Stimulated activated CD4-positive, alpha-beta T cell treated with anti-CD3 and anti-CD28 coated beads, Interleukin-12 subunit alpha, Interleukin-12 subunit beta, amount 100 ng/mL, for 48 hours (primary cell): ENCODE measurements at regions not wholly inside any gene's neighbourhood (a gene's known extent, or its start where the extent isn't known, plus 50 kb on each side); places are given as distances from the start of the nearest gene placed in this dataset.

Experiments
- DNase-seq, 3 donors: peaks; one replicate each; pipeline ENCODE4 v3.0.0-alpha.2; 2020; ENCODE audit warnings: low read depth in 2 of 3, low spot score in 1 of 3

DNA sequence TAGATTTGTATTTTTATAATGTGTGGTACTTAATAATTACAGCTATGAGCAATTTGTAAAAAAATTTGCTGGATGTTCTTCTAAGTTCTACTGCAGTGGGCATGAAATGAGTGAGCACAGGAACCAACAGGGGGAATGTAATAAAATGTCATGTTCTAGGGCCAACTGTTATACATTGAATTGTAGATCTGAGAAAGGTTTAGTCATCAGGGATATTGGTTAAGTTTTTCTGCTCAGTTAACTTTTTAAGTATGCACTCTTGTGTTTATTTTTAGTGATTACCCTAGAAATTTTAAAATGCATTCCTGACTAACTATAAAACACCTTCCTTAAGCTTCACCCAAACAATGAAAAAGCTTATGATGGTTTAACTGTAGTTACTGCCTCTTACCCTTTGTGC lies 101.8 kb downstream of the CAND1 start:
- DNase-seq, result no peak

- no peak for DNase-seq
Measured at GRCh38 chr12:67377021-67377420, 107.9 kb downstream of the CAND1 start.

- DNase-seq, result no peak
Measured at GRCh38 chr12:67377541-67377940, 108.4 kb downstream of the CAND1 start.

GRCh38 chr12:67382241-67382871 lies 113.2 kb downstream of the CAND1 start:
- no peak for DNase-seq

- DNase-seq, result no peak
Measured at GRCh38 chr12:67386869-67387565, 117.9 kb downstream of the CAND1 start.

DNA sequence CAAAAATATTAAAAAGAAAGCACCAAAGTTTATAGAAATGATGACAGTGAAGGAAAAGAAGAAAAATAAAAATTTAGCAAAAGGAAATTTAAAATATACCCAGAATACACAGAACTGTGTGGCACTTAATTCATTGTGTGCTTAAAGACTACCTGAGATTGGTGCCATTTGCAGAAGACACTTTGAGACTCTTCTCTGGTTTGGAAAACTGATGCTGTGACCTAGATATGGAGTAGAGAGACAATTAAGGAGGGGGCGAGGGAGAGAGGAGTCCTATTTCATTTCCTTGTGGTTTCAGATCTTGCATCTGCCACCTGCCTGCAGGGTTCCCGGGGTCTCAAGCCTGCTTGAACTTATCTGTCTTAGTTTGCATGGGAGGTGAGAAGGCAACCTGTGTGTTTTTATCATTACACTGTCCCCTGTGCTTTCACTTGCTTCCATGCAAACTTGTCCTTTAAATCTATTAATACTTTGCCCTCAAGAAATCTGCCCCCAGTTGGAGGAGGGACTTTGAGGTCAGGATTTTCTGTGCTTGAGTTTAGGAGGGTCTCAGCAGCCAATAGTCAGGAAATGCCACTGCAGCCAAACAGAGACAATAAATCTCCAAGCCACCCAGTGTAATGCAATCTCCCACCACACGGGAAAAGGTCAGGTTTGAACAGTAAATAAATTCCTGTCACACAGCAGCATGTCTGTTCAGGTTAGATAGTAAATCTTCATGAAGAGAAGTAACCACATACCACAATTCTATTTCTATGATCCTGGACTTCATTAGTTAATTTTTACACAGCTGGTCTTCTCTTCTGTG lies 119.4 kb downstream of the CAND1 start:
- DNase-seq, result no peak

DNA sequence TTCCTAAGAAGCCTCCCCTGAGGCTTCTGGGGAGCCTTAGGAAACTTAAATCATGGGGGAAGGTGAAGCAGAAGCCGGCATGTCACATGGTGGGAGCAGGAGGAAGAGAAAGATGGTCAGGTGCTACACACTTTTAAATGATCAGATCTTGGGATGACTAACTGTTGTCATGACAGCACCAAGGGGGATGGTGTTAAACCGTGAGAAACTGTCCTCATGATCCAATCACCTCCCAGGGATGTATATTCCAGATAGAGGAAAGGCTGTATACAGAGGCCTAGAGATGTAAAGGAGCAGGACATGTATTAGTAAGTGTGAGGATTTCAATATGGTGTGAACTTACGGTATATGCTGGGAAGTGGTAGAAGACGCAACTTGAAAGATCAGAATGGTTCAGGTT lies 121.1 kb downstream of the CAND1 start:
- DNase-seq, result no peak

DNA sequence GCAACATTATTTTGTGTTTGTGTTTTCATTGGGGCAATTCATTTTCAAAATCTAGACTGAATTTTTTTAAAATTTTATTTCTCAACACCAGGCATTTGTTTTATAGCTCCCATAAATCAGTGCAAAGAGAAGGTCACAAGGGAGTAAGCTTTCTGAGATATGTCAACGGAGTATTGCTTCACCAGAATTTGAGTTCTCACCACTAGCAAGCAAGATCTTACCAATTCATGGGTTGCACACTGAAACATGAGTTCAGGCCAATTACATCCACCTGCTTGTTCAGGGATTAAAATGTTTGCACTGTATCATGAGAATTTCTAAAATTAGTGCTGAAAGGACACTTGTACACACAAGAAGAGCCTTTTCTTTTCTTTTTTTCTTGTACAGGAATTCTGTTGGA lies 121.9 kb downstream of the CAND1 start:
- no peak for DNase-seq

GRCh38 chr12:67391656-67392055 lies 122.5 kb downstream of the CAND1 start:
- DNase-seq, result no peak

DNA sequence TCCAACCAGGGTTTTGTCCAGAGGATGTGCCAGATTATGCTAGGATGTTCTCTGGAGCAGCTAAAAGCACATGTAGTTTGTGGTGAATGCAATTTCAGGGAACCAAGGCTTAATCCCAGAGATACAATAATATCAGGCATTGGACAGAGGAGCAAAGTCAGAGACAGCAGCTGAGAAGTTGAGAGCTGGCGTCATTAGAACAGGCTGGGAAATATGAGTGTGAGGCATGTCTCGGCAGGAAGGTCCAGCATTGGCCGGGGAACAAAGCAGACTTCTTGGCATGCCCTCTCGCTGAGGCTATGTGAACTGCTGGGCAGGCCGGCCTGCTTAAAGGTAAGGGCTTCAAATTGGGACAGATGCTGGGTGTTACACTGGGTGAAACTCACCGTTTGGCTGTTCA lies 125.4 kb downstream of the CAND1 start:
- DNase-seq, result no peak

DNA sequence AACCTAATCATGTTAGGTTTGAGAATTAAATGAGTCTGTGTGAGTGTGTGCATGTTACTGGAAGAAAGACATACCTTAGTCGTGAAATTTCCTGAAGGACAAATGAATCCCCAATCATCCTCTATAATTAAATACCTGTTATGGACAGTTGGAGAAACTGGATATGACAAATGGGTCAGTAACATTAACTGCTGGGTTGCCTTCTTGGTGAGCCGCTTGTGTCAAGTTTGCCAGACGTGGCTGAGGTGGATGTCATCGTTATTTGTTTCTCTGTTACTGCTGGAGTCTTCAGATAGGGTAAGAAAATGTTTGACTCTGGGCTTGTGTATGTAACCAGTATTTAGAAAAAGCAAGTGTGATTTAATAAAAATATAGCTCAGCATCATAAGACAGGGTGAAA lies 131.6 kb downstream of the CAND1 start:
- no peak for DNase-seq

DNA sequence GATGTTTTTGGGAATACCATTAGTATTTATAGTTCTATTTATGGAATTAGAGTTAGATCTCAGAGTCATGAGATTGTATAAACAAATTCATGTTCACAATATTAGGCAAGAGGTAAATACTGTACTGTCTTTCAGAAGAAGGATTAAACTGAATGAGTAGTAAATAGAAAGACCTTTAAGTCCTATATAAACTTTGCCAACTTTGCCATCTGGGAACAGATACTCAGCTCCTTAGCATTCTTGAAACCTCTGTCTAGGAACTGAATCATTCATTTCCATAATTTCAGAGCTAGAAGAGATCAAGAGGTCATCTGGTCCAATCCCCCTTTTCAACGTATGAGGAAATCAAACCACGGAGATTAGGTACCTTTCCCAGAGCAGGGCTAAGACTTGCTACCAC lies 141.1 kb downstream of the CAND1 start:
- no peak for DNase-seq

DNA sequence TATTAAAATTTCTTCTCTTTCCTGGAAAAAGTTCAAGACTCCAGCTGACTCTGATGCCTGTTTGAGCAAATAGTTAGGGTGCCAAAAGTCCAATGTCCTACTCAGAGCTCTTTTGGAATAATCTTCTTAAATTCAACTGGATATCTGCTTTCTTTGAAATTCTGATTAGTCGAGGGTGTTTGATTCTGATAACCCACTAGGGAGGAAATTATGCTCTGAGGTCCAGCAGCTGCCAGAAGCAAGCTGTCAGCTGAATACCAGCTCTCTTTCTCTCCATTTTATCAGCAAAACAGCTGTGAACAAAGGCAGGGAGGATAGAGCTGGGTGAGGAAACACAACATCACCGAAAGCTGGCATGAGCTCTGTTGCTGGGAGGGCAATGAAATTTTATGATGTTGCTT lies 141.5 kb downstream of the CAND1 start:
- DNase-seq, result no peak

GRCh38 chr12:67411562-67411961 lies 142.4 kb downstream of the CAND1 start:
- no peak for DNase-seq

DNA sequence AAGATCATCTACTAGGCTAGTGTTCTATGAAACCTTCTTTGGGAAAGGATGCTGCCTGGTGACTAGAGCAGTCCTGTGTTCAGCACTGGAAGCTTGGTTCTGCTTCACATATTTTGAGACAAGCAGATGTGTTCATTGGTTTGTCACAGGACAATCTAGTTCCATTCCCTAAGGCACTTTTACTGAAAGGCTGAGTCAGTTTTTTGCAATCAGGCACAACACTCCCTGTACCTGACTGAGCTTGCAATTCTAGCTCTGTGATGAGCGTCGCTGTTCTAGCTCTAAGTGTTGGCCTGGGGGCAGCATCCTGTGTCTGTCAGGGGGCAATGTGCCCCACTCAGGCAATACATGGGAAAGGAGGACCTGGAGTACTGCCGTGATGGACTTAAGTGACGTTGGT lies 144.4 kb downstream of the CAND1 start:
- no peak for DNase-seq

DNA sequence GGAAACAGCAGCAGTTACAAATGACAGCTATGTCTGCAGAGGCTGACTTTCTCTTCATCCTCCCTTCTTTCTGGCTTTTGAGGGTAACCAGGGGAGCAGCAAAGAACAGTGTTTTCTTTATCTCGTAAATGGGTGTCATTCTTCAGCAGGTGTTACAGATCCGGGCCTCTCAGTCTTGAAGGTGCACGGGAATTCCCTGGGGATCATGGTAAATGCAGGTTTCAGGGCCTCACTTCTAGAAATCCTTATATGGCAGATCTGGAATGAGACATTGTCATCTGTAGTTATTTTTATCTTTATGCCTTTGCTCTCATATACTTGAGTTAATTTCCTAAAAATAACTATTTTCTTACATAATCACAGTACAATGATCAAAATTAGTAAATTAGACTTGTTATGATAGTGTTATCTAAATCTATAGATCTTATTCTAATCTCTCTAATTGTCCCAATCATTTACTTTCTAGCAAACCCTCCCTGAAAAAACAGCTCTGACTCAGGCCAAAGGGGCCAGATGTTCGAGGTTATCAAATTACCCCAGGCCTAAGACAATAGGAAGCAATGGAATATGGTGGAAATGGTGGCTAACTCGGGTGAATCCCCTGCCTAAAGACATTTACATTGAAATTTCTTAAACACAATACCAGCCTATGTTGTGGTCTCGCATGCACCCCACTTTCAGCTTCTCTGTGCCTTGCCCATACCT lies 145.0 kb downstream of the CAND1 start:
- no peak for DNase-seq

DNA sequence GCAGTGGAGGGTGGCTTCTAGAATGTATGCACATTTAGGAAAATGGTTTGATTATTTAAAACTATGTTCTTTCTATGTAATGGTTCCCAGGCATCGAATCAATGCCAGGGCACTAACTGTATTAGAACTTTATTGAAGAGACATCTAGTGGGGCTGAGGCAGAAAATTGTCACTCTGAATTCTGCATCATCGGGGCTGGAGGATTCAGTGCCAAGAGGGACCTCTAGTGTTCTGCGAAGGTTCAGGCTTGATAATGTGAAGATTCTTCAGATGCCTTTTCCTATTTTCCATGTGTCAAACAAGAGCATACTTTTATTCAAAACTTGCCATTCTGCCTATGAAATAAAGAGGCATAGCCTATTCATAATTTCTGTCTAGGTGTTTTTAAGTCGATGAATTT lies 146.3 kb downstream of the CAND1 start:
- no peak for DNase-seq

GRCh38 chr12:67419810-67420209 lies 150.7 kb downstream of the CAND1 start:
- DNase-seq, result no peak

DNA sequence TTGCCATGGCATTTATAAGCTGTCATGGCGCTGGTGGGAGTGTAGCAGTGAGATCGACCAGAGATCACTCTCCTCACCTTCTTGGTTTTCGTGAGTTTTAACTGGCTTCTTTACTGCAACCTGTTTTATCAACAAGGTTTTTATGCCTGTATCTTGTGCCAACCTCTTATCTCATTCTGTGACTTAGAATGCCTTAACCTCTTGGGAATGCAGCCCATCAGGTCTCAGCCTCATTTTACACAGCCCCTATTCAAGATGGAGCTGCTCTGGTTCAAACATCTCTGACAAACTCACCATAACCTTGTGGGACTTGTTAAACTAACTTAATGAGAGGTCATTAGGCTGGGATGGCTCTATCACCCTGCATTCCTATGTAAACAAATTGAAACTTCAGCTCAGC lies 151.3 kb downstream of the CAND1 start:
- DNase-seq, result no peak

DNA sequence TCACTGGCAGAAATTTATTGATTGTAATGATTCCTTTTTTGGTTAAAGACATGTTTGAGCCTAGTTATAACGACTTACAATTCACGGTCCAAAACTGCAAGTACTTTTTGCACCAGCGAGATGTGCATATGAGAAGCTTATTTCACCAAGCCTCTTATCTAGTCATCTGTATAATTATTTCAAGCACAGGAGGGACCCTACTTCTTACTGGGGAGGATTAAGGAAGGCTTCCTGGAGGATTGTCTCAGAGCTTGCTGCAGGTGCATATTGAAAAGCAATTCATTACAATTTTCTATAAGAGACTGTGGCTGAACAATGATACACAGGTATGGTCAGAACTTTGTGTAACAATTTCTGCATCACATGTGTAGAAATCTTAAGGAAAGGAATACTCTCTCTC lies 152.9 kb downstream of the CAND1 start:
- no peak for DNase-seq

DNA sequence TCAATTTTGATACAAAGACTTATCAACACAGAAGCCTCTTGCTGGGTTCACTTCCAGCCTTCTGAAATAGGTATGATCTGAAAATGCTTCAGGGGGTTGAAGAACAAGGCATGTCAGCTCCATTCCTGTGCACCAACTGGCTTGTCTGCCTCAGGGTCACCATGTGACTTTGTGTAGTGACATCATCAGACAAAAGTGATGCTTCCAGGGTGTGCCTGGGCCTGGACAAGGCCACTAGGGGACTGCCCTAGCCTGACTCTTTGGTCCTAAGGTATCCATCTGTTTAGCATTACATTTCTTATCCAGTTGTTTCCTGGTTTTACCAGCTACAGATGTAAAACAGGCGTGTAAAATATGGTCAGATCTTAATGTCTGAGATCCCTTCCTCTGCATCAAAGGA lies 155.6 kb downstream of the CAND1 start:
- DNase-seq, result no peak

- no peak for DNase-seq
Measured at GRCh38 chr12:67425394-67425793, 156.2 kb downstream of the CAND1 start.
